ENCODE measurements at regions not wholly inside any gene's neighbourhood (a gene's known extent, or its start where the extent isn't known, plus 50 kb on each side); places are given as distances from the start of the nearest gene placed in this dataset.

DNA sequence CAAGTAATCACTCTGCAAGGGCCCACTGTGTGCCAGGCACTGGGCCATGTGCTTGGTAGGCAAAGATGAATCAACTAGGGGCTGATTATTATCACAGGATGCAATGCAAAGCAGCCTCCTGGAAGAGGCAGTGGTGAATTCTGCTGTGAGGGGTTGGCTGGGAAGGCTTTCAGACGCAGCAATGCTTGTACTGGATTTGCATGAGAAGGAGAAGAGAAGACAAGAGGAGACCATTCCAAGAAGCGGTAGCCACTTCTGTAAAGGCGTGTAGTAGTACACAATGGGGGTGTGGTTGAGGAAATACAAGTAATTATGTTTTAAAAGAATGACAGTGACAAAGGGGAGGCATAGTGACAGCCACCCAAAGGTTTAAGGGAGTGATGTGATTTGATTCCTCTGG is 502.7 kb downstream of the PLCL1 start:
- TF ChIP-seq CTCF (optimal IDR thresholded peaks at IDR 0.05 in 1 of 3, IDR thresholded peaks at IDR 0.05 in 1 of 3, conservative IDR thresholded peaks at IDR 0.05 in 1 of 3; ENCODE audit: extremely low read depth in 1 of 3, insufficient read depth in 2 of 3, low read length in 3 of 3) (no peak), EZH2 (IDR thresholded peaks at IDR 0.05; ENCODE audit: low read length) (no peak)

Measured in keratinocyte (primary cell).